Mammary epithelial cell (primary cell): ENCODE measurements at regions not wholly inside any gene's neighbourhood (a gene's known extent, or its start where the extent isn't known, plus 50 kb on each side); places are given as distances from the start of the nearest gene placed in this dataset.

ENCODE experiments used
- EZH2 ChIP-seq: IDR thresholded peaks from 2 replicates; pipeline ENCODE4 v1.6.1; 2012; ENCODE audit warnings: low read length, inconsistent platforms, borderline replicate concordance
- TF ChIP-seq, protein P1 (sequence below), 2 donors: IDR thresholded peaks in 1 of 2; conservative IDR thresholded peaks in 1 of 2; 2 replicates each; pipeline ENCODE4 v1.5.1; 2011 to 2012; ENCODE audit warnings: inconsistent platforms in 2 of 2, low read length in 2 of 2, mild to moderate bottlenecking in 2 of 2, control low read depth in 1 of 2, low read depth in 1 of 2; ENCODE audit not compliant: insufficient read depth in 1 of 2; ENCODE audit errors: extremely low read depth in 1 of 2

GRCh38 chr21:36643374-36644250, 55.3 kb upstream of the SIM2 start:
- TF ChIP-seq, protein P1, sequence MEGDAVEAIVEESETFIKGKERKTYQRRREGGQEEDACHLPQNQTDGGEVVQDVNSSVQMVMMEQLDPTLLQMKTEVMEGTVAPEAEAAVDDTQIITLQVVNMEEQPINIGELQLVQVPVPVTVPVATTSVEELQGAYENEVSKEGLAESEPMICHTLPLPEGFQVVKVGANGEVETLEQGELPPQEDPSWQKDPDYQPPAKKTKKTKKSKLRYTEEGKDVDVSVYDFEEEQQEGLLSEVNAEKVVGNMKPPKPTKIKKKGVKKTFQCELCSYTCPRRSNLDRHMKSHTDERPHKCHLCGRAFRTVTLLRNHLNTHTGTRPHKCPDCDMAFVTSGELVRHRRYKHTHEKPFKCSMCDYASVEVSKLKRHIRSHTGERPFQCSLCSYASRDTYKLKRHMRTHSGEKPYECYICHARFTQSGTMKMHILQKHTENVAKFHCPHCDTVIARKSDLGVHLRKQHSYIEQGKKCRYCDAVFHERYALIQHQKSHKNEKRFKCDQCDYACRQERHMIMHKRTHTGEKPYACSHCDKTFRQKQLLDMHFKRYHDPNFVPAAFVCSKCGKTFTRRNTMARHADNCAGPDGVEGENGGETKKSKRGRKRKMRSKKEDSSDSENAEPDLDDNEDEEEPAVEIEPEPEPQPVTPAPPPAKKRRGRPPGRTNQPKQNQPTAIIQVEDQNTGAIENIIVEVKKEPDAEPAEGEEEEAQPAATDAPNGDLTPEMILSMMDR (conservative IDR thresholded peaks at IDR 0.05 in 1 of 2, IDR thresholded peaks at IDR 0.05 in 1 of 2; ENCODE audit: extremely low read depth in 1 of 2, insufficient read depth in 1 of 2, low read depth in 1 of 2, low read length in 2 of 2) = no peak
- no peak for TF ChIP-seq EZH2
